ENCODE measurements at regions not wholly inside any gene's neighbourhood (a gene's known extent, or its start where the extent isn't known, plus 50 kb on each side); places are given as distances from the start of the nearest gene placed in this dataset.
"Not testable (repeated sequence)": the region's sequence is repeated elsewhere in the genome, so short reads cannot be mapped to it uniquely, and the experiment has no call there.

- POLR2A ChIA-PET; CTCF ChIA-PET; DNase-seq (ENCODE audit: extremely low spot score): not testable (repeated sequence)
These were observed 55.4 kb downstream of the PNMA6F start for GRCh38 chrX:153266140-153266539.

DNA sequence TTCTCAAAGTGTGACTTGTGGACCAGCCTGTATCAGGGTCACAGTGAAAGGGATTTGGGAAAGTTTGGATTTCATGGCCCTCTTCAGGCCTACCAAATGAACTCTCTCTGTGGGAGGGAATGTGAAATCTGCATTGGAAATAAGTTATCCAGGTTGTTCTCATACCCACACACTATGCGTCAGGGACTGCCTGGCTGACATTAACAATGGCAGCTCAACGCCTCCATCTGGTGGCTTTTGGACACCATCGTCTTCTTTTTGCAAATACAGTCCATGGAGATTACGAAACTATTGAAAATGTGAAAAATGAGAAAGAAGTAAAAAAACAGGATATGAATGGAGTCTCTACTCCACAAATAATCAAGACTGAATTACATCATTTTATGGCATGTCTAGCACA is 61.1 kb downstream of the PNMA6F start:
- DNase-seq (ENCODE audit: extremely low spot score); POLR2A ChIA-PET; CTCF ChIA-PET: not testable (repeated sequence)

DNA sequence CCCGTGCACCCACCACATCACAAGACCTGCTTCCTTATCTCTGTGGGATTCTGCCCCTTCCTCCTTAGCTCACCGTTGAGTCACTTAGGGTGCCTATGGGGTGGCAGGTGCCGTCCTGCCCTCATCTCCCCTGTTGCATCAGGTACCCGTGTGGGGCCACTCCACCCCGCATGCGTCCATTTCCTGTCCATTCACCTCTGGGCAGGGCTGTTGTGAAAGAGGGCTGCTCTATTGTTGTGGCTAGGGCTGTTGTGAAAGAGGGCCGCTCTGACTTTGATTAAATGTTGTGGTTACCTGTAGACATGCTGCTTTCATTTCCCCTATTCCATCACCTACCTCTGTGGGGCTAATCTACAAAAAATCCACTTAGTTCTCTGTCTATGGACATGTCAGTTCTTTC is 68.3 kb downstream of the PNMA6F start:
- CTCF ChIA-PET; POLR2A ChIA-PET; DNase-seq (ENCODE audit: extremely low spot score): not testable (repeated sequence)

DNA sequence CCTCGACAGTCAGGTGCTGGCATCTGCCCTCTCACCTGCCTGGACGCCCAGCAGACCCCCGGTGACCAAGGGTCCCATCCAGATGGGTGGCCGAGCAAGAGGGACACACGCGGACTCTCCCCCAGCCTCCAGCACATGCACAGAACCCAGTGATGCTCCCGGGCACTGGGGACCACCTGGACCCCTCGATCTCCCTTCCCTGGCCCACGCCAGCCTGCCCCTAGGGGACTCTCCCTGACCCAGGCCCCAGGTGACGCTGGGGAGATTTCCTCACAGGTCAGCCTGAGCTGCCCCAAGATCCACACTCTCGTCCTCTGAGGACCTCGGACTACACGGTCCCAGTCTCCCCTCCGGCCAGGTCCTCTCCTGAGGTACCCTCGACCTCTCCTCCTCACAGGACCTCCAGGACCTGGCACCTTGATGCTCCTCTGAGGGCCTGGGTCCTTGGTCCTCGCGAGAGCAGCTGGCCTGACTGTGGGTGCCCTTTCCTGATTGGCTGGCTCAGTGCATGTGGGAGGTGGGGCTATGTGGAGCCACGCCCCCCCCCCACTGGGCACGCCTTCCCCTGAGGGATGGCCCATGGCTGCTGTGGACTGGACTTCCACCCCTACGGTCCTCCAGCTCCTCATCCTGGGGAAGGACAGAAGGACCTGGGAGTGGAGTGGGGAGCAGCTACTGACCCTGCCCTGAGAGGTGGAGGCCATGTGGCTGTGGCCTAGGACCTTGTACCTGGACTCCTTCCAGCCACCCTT is 69.0 kb downstream of the PNMA6F start:
- CTCF ChIA-PET; POLR2A ChIA-PET; DNase-seq (ENCODE audit: extremely low spot score): not testable (repeated sequence)

DNA sequence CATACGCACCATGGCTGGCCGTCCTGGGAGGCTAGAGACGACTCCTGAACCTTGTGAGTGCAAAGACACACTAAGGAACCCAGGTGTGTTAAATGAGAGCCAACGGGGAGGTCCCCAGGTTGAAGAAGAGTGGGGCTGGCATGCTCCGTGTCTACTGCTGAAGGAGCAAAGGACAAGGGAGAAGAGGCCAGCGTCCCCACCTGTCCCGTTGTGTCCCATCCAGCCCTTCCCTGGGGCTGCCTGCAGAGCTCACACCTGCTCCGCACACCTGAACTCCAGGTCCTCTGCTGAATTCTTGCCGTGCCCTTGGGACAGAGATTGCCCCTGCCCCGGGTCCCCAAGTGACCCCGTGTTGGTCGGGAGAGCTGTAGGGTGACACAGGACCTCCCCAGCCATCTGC is 69.6 kb downstream of the PNMA6F start:
- DNase-seq (ENCODE audit: extremely low spot score); CTCF ChIA-PET; POLR2A ChIA-PET: not testable (repeated sequence)

- CTCF ChIA-PET = interaction anchor here (1.2 kb wide), 1 partner anchor 65 kb away, joined by 3 read pairs; no protein-coding TSS in a partner anchor
- POLR2A ChIA-PET; DNase-seq (ENCODE audit: extremely low spot score): not testable (repeated sequence)
These were observed 70.8 kb downstream of the PNMA6F start for GRCh38 chrX:153250762-153251161.

- ChIA-PET POLR2A (no interaction called here), CTCF (no interaction called here)
- no peak for DNase-seq (ENCODE audit: extremely low spot score)
- TF ChIP-seq, protein P1, sequence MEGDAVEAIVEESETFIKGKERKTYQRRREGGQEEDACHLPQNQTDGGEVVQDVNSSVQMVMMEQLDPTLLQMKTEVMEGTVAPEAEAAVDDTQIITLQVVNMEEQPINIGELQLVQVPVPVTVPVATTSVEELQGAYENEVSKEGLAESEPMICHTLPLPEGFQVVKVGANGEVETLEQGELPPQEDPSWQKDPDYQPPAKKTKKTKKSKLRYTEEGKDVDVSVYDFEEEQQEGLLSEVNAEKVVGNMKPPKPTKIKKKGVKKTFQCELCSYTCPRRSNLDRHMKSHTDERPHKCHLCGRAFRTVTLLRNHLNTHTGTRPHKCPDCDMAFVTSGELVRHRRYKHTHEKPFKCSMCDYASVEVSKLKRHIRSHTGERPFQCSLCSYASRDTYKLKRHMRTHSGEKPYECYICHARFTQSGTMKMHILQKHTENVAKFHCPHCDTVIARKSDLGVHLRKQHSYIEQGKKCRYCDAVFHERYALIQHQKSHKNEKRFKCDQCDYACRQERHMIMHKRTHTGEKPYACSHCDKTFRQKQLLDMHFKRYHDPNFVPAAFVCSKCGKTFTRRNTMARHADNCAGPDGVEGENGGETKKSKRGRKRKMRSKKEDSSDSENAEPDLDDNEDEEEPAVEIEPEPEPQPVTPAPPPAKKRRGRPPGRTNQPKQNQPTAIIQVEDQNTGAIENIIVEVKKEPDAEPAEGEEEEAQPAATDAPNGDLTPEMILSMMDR (IDR thresholded peaks at IDR 0.05; ENCODE audit: control extremely low read depth, extremely low read depth, low read depth, missing control alignments) = no peak
These were observed 66.2 kb downstream of the MAGEA1 start for GRCh38 chrX:153245288-153245731.

DNA sequence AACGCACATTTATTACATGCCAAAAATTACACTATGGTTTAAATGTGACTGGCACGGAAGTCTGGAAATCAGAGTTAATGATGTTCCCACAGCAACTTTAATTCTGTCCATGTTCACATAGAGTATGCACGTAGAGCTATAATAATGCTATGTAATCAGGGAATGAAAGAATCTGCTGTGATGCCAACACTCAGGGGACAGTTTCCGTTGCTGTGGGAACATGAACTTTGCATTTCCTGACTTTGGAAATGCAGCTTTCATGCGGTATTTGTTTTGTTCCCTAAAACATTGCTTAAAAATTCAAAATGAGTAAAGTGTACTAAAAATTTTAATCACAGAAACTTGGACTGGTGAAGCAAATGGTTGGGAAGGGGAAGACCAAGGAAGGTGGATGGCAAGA is 65.7 kb downstream of the MAGEA1 start:
- ChIA-PET CTCF (no interaction called here), POLR2A (no interaction called here)
- no peak for DNase-seq (ENCODE audit: extremely low spot score)
- TF ChIP-seq, protein P1 (IDR thresholded peaks at IDR 0.05; ENCODE audit: control extremely low read depth, extremely low read depth, low read depth, missing control alignments) = no peak

- ChIA-PET CTCF (no interaction called here), POLR2A (no interaction called here)
- TF ChIP-seq, protein P1 (IDR thresholded peaks at IDR 0.05; ENCODE audit: control extremely low read depth, extremely low read depth, low read depth, missing control alignments) = no peak
- no peak for DNase-seq (ENCODE audit: extremely low spot score)
These were observed 59.3 kb downstream of the MAGEA1 start for GRCh38 chrX:153238361-153238760.

Measured in GM10248 (cell line).